T47D (cell line): ENCODE measurements at regions not wholly inside any gene's neighbourhood (a gene's known extent, or its start where the extent isn't known, plus 50 kb on each side); places are given as distances from the start of the nearest gene placed in this dataset.

ENCODE experiments used
- DNase-seq, 2 experiments: peaks; one replicate each; pipeline versions ENCODE4 v3.0.0 to v3.0.0-alpha.2; 2011 to 2012; ENCODE audit warnings: low read depth in 1 of 2, low spot score in 1 of 2
- JUND ChIP-seq: IDR thresholded peaks from 2 replicates; pipeline ENCODE4 v1.6.1; 2012; ENCODE audit warnings: low read depth
- in situ Hi-C: cut with HindIII; loops from 2 replicates; pipeline ENCODE4 v1.10.0; 2016; ENCODE audit warnings: low sequenced_read_pairs, low pct_unique_long_range_greater_than_20kb

DNA sequence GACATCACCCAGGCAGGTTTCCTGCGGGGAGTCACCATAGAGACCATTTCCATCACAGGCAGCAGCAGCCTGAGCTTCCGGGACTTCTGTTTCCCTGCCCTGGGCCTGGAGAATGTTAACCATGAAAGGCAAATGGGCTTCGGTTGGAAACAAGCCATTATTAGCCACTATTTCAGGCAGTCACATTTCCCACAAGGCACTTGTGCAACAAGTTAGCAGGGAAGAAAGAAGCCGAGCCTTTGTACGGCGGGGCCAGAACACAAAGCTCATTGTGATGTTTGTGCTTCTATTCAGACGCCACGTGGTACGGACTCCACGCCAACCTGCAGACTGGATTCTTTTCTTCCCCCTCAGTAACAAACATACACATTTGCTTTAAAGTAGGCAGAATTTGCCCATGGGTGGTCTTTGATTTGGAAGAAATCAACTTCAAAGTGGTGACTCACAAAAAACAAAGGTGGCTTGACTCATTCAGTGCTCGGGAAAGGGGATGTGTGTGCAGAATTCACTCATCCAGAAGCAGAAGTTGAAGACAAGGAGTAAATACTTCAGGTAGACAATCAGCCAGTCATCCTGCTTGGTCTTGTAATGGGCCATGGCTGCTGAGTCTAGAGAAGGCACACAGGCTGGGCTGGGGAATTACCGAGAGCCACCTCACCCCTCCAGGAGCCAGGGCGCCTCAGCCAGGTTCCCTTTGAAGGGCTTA is 154.2 kb upstream of the PRMT8 start:
- in situ Hi-C loops, result no loop called here
- DNase-seq, result no peak
- TF ChIP-seq JUND, result no peak

DNA sequence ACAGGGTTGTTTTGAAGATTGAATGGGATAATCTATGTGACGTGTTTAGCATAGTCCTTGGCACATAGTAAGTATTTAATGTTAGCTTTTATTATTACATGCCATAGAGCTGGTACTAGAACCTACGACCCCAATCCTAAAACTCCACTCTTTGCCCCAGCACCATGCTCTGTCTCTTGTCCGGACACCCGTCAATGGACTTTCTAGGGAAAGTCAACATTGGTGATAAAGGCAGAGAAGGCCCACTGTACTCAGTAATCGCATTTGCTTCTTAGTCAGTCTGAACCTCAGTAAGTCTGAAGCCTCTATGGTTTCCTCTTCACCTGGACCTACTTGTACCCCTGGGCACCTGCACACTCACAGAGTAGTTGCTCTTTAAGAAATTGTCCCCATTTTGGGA is 153.1 kb upstream of the PRMT8 start:
- in situ Hi-C loops, result no loop called here
- DNase-seq, result no peak
- no peak for TF ChIP-seq JUND

DNA sequence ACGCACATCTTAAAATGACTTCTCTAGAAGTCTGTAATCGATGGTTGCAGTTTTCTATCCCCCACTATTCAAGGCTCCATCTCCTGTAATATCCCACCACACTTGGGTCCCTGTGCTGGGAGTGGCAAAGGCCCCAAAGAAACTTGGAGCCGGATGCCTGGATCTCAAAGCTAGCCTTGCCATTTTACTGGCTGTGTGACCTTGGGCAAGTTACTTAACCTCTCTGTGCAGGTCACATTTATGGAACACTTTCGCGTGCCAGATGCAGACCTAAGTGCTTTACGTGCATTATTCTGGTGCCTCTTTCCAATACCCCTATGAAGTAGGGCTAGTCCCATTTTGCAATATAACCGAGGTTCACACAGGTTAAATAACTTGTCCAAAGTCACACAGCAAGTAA is 151.8 kb upstream of the PRMT8 start:
- in situ Hi-C loops, result no loop called here
- DNase-seq, result no peak
- TF ChIP-seq JUND, result no peak

DNA sequence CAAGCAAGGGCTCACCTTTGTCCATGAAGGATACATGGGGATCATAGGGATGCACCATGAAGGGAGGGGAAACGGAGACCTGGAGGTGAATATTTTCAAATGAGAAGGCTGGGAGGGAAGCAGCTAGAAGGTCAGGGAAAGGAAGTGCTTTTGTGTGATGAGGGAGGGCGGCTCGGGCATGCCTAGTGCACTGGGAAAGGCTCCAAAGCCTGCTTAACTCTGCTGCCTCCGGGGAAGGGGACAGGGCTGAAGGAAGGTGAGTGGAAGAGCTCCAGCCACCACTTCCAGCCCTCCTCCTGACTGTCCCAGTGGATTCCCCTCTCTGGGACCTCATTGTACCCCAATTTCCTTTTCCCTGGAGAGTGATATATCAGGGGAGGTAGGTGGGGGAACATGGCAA is 149.4 kb upstream of the PRMT8 start:
- in situ Hi-C loops, result no loop called here
- DNase-seq, result no peak
- no peak for TF ChIP-seq JUND

DNA sequence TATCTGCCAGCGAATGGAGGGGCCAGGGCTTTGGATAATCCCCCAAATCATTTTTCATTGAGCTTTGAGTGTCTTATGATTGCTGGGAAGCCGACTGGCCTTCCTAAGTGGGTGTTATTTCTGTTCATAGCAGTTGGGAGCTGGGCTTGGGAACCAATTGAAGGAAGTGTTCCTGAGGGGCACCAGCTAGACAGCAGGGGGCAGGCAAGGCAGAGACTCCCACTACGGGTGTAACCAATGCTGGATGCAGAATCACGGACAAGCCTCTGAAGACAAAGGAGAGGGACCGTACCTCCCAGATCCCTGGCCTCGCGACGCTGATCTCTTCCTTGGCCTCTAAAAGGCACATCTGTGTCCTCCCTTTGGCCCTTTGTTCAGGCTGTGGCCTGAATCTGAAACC is 149.0 kb upstream of the PRMT8 start:
- no peak for DNase-seq
- in situ Hi-C loops, result no loop called here
- TF ChIP-seq JUND, result no peak

DNA sequence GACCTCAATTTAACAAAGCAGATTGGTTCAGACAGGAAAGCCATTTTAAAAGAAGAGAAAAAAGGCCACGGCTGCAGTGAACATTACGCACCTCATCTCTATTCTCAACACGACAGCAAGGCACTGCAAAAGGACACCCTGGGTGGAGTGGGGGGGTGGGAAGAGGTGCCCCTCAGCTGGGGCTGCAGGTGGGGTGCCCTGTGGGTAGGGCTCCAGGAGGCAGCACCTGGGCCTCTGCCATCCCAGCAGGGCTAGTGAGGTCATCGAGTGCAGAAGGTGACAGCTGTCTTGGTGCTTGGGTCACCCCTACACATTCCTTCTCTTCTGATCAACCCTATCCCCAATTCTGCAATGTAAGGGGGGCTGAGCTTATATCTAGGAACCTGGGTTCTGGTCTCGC is 142.9 kb upstream of the PRMT8 start:
- DNase-seq, result no peak
- in situ Hi-C loops, result no loop called here
- no peak for TF ChIP-seq JUND

DNA sequence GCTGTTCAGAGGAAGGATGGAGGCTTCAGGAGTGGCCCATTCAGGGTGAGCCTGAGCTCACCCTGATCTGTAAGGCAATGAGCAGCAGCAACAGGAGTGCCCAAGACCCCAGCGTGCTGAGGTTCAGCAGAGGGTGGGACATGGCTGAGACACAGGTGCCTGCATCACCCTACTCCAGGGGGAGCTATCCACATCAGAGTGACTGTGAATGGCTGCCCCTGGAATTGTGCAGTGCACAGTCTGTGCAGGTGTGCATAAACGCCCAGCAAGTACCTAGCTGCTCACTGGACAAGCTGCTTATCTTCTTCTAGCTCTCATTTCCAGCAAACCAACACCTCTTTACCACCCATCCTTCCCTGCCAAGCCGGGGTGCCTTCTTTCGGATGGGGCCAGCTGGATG is 140.6 kb upstream of the PRMT8 start:
- in situ Hi-C loops, result no loop called here
- no peak for TF ChIP-seq JUND
- no peak for DNase-seq

DNA sequence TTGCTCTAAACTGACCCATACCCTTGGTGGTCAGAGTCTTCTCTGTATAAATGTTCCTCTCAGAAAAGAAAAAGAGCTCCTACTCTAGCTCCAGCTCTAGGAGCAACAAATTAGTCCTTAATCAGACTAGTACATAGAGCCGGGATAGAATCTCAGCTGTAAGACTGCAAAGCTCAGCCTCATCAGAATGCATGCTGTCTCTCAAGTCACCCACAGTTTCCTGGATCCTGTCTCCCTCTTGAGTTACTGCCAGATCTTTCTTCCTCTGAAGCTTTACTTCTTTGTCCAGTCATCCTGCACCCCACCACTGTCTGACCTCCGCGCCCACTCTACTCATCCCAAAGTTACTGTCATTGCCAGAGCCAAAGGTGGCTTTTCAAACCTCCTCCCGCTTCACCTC is 139.3 kb upstream of the PRMT8 start:
- no peak for TF ChIP-seq JUND
- in situ Hi-C loops, result no loop called here
- no peak for DNase-seq

DNA sequence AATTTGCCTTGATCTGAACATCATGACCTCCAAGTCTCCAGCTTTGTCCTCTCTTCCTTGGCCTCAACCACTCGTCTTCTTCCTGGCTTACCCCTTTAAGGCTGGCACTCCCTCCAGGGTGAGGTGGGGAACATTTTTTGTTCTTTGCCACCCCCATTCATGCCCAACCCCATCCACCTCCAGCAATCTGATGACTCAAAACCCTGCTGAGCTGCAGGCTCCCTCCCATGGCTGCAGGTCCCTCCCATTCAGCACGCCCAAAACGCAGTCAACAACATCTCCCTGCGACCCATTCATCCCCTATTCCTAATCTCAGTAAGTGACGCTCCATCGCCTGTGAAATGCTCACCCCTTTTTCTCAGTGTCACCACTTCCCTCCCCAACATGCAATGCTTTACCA is 138.8 kb upstream of the PRMT8 start:
- in situ Hi-C loops, result no loop called here
- no peak for TF ChIP-seq JUND

DNA sequence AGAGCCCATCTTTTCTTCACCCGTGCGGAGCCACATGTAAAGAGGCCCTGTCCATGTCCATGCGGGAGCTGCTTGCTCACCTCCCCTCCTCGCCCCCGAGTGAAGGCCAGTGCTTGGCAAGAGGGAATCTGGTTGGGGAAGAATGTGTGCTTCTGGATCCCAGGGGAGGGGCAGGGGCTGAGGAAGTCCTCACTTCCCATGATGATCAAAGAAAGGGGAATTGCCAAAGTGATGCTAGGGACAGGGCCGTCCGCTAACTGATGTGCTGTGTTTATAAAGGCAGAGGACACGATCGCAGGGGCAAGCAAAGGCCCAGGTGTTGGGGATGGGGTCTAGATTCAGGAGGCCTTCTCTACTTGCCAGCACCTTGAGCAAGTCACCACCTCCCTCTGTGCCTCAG is 137.4 kb upstream of the PRMT8 start:
- TF ChIP-seq JUND, result no peak
- in situ Hi-C loops, result no loop called here
- DNase-seq, result no peak

More for the DNA sequence above, 138.8 kb upstream of the PRMT8 start:
- DNase-seq, result no peak

DNA sequence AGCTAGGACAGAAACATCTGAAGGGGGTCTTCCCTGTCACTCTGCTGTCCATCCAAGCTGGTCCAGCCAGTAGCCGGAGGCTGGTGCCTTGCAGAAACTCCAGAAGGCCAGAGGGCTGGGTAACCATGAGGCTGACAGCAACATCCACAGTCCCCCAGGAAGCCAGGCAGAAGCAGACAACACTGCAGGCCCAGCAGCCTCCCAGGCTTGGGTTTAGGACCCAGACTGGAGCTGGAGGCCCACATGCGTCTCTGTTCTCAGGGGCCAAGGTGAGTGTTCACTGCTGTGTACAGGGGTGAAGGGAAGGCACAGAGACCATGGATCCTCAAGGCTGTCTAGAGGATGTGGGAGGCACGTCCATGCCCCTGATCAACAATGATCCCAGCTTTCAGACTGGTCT is 136.4 kb upstream of the PRMT8 start:
- no peak for DNase-seq
- no peak for TF ChIP-seq JUND
- in situ Hi-C loops, result no loop called here

DNA sequence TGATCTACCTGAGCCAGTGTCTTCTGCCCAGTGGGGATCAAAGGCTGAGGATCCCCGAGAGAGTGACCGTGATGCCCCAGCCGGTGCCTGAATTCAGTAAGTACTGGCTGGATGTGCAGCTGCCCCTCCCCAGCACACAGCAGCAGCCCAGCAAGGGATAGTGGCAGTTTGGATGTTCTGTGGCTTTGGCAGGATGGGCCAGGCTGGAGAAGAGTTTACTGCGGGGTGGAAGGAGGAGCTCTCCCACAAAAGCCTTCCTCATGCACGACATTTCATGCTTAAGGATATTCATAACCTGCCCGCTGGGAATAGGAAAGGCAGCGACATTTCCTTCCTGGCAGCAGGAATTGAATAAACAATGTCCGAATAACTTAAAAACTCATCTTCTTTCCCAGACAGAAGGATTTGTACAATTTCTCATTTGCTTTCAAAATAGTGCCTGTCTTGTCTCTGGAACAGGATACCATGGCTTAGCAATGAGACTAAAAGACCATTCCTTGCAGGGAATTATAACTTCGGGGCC is 135.6 kb upstream of the PRMT8 start:
- in situ Hi-C loops, result no loop called here
- TF ChIP-seq JUND, result no peak
- DNase-seq, result no peak

DNA sequence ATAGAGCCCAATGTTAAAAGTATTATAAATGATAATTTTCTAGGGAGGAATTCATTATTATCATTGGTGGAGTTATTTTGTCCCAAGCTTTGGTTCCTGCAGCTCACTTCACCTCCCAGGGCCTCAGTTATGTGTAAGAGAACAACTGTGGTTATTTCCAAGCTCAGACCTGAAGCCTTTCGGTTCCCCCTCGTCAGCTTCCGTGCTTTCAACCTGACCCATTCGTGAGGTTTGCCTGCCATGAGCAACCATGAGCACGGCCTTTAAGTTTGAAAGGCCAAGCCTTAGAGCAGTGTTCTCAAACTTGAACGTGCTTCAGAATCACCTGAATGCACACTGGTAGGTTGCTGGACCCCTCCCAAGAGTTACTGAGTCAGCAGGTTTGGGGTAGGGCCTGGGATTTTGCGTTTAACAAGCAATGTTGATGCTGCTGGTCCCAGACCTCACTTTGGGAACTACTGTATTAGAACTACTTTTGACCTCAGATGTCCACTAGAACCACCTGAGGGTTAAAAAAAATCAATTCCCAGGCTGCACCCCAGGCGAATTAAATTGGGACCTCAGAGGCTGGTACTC is 133.0 kb upstream of the PRMT8 start:
- DNase-seq, result no peak
- in situ Hi-C loops, result no loop called here
- TF ChIP-seq JUND, result no peak

DNA sequence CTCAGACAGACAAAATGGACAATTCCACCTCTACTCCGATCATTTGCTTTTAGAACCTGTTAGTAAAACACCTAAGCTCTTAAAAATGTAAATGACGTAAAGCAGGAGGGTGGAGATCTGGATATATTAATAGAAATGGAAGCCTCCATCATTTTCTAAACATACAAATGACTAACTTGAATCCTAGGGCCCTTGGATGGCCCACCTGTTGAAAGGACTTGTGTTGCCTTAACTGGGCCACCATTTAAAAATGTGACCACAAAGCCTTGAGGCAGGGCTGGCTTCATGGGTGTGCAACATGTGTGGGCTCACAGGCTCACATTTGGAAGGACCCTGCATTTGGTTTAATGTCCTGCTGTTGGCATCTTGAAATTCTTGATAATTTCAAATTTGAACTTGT is 131.5 kb upstream of the PRMT8 start:
- no peak for DNase-seq
- no peak for TF ChIP-seq JUND
- in situ Hi-C loops, result no loop called here
